ENCODE measurements at regions not wholly inside any gene's neighbourhood (a gene's known extent, or its start where the extent isn't known, plus 50 kb on each side); places are given as distances from the start of the nearest gene placed in this dataset.
A peak's percentile ranks its signal among the peaks of the same experiment; 100 is the strongest.

DNA sequence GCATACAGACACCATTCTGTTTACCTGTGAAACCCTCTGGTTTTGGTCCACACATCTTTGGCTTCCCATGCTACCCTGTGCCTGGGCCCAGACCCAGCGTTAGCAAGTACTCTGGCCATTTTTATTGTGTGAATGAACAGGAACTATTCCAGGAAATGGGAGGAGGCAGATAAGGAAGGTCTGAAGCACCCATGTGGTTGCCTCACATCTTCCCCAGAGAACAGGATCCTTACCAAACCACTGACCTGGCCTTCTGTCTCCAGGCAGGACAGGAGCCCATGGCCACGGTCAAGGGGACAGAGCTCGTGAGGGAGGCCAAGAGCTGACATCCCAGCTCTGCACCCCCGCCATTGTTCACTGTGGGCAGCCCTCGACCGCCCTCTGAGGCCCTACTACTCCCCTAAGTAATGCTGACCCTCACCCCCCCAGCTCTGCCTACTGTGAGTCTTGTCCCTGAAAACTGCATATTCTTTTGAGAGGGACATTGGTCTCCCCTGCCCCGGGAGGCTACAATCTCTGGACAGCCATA lies 97.7 kb upstream of the TP53I11 start:
- peaks cover 11 to 65% (median 50%) of the 10 kb centered on the region in 5 donors for H3K4me1 ChIP-seq (ENCODE audit: control insufficient read depth in 5 of 5, insufficient read depth in 5 of 5, low read length in 5 of 5)
- H3K27ac ChIP-seq (ENCODE audit: low read depth, low read length) = peak overlapping the region; percentile 28
- H3K9ac ChIP-seq (ENCODE audit: low read length in 5 of 5) = no peak overlapping the region
- H3K9me3 ChIP-seq (ENCODE audit: control insufficient read depth in 5 of 5, low read length in 5 of 5) = no peaks in the 10 kb centered on the region
- H3K4me3 ChIP-seq (ENCODE audit: low read depth in 1 of 5, low read length in 5 of 5) = peak overlapping the region in 1 of 5 donors; percentile 15
- peaks cover 0 to 14% (median 0%) of the 10 kb centered on the region in 5 donors for H3K27me3 ChIP-seq (ENCODE audit: control insufficient read depth in 5 of 5, insufficient read depth in 4 of 5, low read length in 5 of 5)
- H3K36me3 ChIP-seq (ENCODE audit: control insufficient read depth in 5 of 5, insufficient read depth in 5 of 5, low read length in 5 of 5) = no peaks in the 10 kb centered on the region

- Histone ChIP-seq H3K27ac (ENCODE audit: low read depth, low read length) (peak overlapping the region; percentile 28), H3K4me1 (ENCODE audit: control insufficient read depth in 5 of 5, insufficient read depth in 5 of 5, low read length in 5 of 5) (peaks cover 11 to 59% (median 50%) of the 10 kb centered on the region in 5 donors), H3K36me3 (ENCODE audit: control insufficient read depth in 5 of 5, insufficient read depth in 5 of 5, low read length in 5 of 5) (no peaks in the 10 kb centered on the region)
Observed at GRCh38 chr11:45048870-45049691, 97.4 kb upstream of the PRDM11 start.

GRCh38 chr11:45050111-45050510 lies 96.3 kb upstream of the PRDM11 start:
- Histone ChIP-seq H3K9ac (ENCODE audit: low read length in 5 of 5) (no peak overlapping the region), H3K4me3 (ENCODE audit: low read depth in 1 of 5, low read length in 5 of 5) (no peak overlapping the region), H3K4me1 (ENCODE audit: control insufficient read depth in 5 of 5, insufficient read depth in 5 of 5, low read length in 5 of 5) (peaks cover 11 to 54% (median 47%) of the 10 kb centered on the region in 5 donors), H3K27ac (ENCODE audit: low read depth, low read length) (no peak overlapping the region), H3K9me3 (ENCODE audit: control insufficient read depth in 5 of 5, low read length in 5 of 5) (no peaks in the 10 kb centered on the region), H3K36me3 (ENCODE audit: control insufficient read depth in 5 of 5, insufficient read depth in 5 of 5, low read length in 5 of 5) (no peaks in the 10 kb centered on the region), H3K27me3 (ENCODE audit: control insufficient read depth in 5 of 5, insufficient read depth in 4 of 5, low read length in 5 of 5) (peaks cover 0 to 14% (median 0%) of the 10 kb centered on the region in 5 donors)

More at GRCh38 chr11:45048870-45049691, 97.4 kb upstream of the PRDM11 start:
- no peak overlapping the region for H3K4me3 ChIP-seq (ENCODE audit: low read depth in 1 of 5, low read length in 5 of 5)
- H3K9ac ChIP-seq (ENCODE audit: low read length in 5 of 5) = no peak overlapping the region
- peaks cover 0 to 14% (median 0%) of the 10 kb centered on the region in 5 donors for H3K27me3 ChIP-seq (ENCODE audit: control insufficient read depth in 5 of 5, insufficient read depth in 4 of 5, low read length in 5 of 5)
- no peaks in the 10 kb centered on the region for H3K9me3 ChIP-seq (ENCODE audit: control insufficient read depth in 5 of 5, low read length in 5 of 5)

- Histone ChIP-seq H3K9me3 (ENCODE audit: control insufficient read depth in 5 of 5, low read length in 5 of 5) (no peaks in the 10 kb centered on the region), H3K27me3 (ENCODE audit: control insufficient read depth in 5 of 5, insufficient read depth in 4 of 5, low read length in 5 of 5) (peaks cover 0 to 11% (median 0%) of the 10 kb centered on the region in 5 donors), H3K4me3 (ENCODE audit: low read depth in 1 of 5, low read length in 5 of 5) (no peak overlapping the region), H3K9ac (ENCODE audit: low read length in 5 of 5) (no peak overlapping the region), H3K4me1 (ENCODE audit: control insufficient read depth in 5 of 5, insufficient read depth in 5 of 5, low read length in 5 of 5) (peaks cover 9 to 38% (median 34%) of the 10 kb centered on the region in 5 donors), H3K36me3 (ENCODE audit: control insufficient read depth in 5 of 5, insufficient read depth in 5 of 5, low read length in 5 of 5) (no peaks in the 10 kb centered on the region), H3K27ac (ENCODE audit: low read depth, low read length) (no peak overlapping the region)
Observed at GRCh38 chr11:45051621-45052020, 94.8 kb upstream of the PRDM11 start.

- Histone ChIP-seq H3K9me3 (ENCODE audit: control insufficient read depth in 5 of 5, low read length in 5 of 5) (no peaks in the 10 kb centered on the region), H3K27ac (ENCODE audit: low read depth, low read length) (no peak overlapping the region), H3K36me3 (ENCODE audit: control insufficient read depth in 5 of 5, insufficient read depth in 5 of 5, low read length in 5 of 5) (no peaks in the 10 kb centered on the region), H3K4me1 (ENCODE audit: control insufficient read depth in 5 of 5, insufficient read depth in 5 of 5, low read length in 5 of 5) (peaks cover 6 to 31% (median 30%) of the 10 kb centered on the region in 5 donors), H3K27me3 (ENCODE audit: control insufficient read depth in 5 of 5, insufficient read depth in 4 of 5, low read length in 5 of 5) (peaks cover 0 to 11% (median 0%) of the 10 kb centered on the region in 5 donors), H3K9ac (ENCODE audit: low read length in 5 of 5) (no peak overlapping the region), H3K4me3 (ENCODE audit: low read depth in 1 of 5, low read length in 5 of 5) (no peak overlapping the region)
Observed at GRCh38 chr11:45052361-45052760, 94.1 kb upstream of the PRDM11 start.

GRCh38 chr11:45053736-45054446 lies 92.5 kb upstream of the PRDM11 start:
- peaks cover 5 to 34% (median 32%) of the 10 kb centered on the region in 5 donors for H3K4me1 ChIP-seq (ENCODE audit: control insufficient read depth in 5 of 5, insufficient read depth in 5 of 5, low read length in 5 of 5)
- H3K27ac ChIP-seq (ENCODE audit: low read depth, low read length) = no peak overlapping the region
- H3K27me3 ChIP-seq (ENCODE audit: control insufficient read depth in 5 of 5, insufficient read depth in 4 of 5, low read length in 5 of 5) = peaks cover 0 to 5% (median 0%) of the 10 kb centered on the region in 5 donors
- H3K36me3 ChIP-seq (ENCODE audit: control insufficient read depth in 5 of 5, insufficient read depth in 5 of 5, low read length in 5 of 5) = no peaks in the 10 kb centered on the region
- no peaks in the 10 kb centered on the region for H3K9me3 ChIP-seq (ENCODE audit: control insufficient read depth in 5 of 5, low read length in 5 of 5)
- no peak overlapping the region for H3K9ac ChIP-seq (ENCODE audit: low read length in 5 of 5)
- no peak overlapping the region for H3K4me3 ChIP-seq (ENCODE audit: low read depth in 1 of 5, low read length in 5 of 5)

- peaks cover 5 to 32% (median 26%) of the 10 kb centered on the region in 5 donors for H3K4me1 ChIP-seq (ENCODE audit: control insufficient read depth in 5 of 5, insufficient read depth in 5 of 5, low read length in 5 of 5)
- no peaks in the 10 kb centered on the region for H3K36me3 ChIP-seq (ENCODE audit: control insufficient read depth in 5 of 5, insufficient read depth in 5 of 5, low read length in 5 of 5)
- no peaks in the 10 kb centered on the region for H3K27me3 ChIP-seq (ENCODE audit: control insufficient read depth in 5 of 5, insufficient read depth in 4 of 5, low read length in 5 of 5)
- no peak overlapping the region for H3K9ac ChIP-seq (ENCODE audit: low read length in 5 of 5)
- no peak overlapping the region for H3K4me3 ChIP-seq (ENCODE audit: low read depth in 1 of 5, low read length in 5 of 5)
- H3K9me3 ChIP-seq (ENCODE audit: control insufficient read depth in 5 of 5, low read length in 5 of 5) = no peaks in the 10 kb centered on the region
- H3K27ac ChIP-seq (ENCODE audit: low read depth, low read length) = no peak overlapping the region
Observed at GRCh38 chr11:45054956-45055355, 91.5 kb upstream of the PRDM11 start.

DNA sequence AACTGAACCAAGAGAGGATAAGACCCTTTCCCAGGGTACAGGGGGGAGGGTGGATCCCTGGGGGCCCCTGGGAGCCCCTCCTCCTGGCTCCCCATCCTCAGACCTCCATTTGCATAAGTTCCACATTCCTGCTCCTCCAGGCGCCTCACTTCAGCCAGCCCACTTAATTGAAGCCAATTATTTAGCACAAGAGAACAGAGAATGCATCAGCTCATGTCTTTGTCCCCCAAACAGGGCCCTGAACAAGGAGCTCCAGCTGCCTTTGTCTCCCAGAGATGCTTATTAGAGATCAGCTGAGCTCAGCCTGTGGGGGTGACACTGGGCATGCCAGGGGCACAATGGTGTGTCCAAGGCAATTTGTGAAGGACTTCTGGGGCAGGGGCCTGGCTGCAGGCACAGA lies 89.9 kb upstream of the PRDM11 start:
- H3K4me3 ChIP-seq (ENCODE audit: low read depth in 1 of 5, low read length in 5 of 5) = no peak overlapping the region
- no peaks in the 10 kb centered on the region for H3K9me3 ChIP-seq (ENCODE audit: control insufficient read depth in 5 of 5, low read length in 5 of 5)
- no peaks in the 10 kb centered on the region for H3K27me3 ChIP-seq (ENCODE audit: control insufficient read depth in 5 of 5, insufficient read depth in 4 of 5, low read length in 5 of 5)
- H3K27ac ChIP-seq (ENCODE audit: low read depth, low read length) = no peak overlapping the region
- H3K9ac ChIP-seq (ENCODE audit: low read length in 5 of 5) = no peak overlapping the region
- peaks cover 5 to 37% (median 24%) of the 10 kb centered on the region in 5 donors for H3K4me1 ChIP-seq (ENCODE audit: control insufficient read depth in 5 of 5, insufficient read depth in 5 of 5, low read length in 5 of 5)
- no peaks in the 10 kb centered on the region for H3K36me3 ChIP-seq (ENCODE audit: control insufficient read depth in 5 of 5, insufficient read depth in 5 of 5, low read length in 5 of 5)

- H3K4me3 ChIP-seq (ENCODE audit: low read depth in 1 of 5, low read length in 5 of 5) = no peak overlapping the region
- no peaks in the 10 kb centered on the region for H3K36me3 ChIP-seq (ENCODE audit: control insufficient read depth in 5 of 5, insufficient read depth in 5 of 5, low read length in 5 of 5)
- H3K9me3 ChIP-seq (ENCODE audit: control insufficient read depth in 5 of 5, low read length in 5 of 5) = peaks cover 0 to 4% (median under 1%) of the 10 kb centered on the region in 5 donors
- peak overlapping the region; percentile 13 for H3K27ac ChIP-seq (ENCODE audit: low read depth, low read length)
- H3K4me1 ChIP-seq (ENCODE audit: control insufficient read depth in 5 of 5, insufficient read depth in 5 of 5, low read length in 5 of 5) = peaks cover 5 to 30% (median 12%) of the 10 kb centered on the region in 5 donors
- no peak overlapping the region for H3K9ac ChIP-seq (ENCODE audit: low read length in 5 of 5)
- no peaks in the 10 kb centered on the region for H3K27me3 ChIP-seq (ENCODE audit: control insufficient read depth in 5 of 5, insufficient read depth in 4 of 5, low read length in 5 of 5)
Observed at GRCh38 chr11:45057938-45058646, 88.3 kb upstream of the PRDM11 start.

Measured in subcutaneous abdominal adipose tissue (tissue), 5 donors.